HG03066 (cell line): ENCODE measurements at regions not wholly inside any gene's neighbourhood (a gene's known extent, or its start where the extent isn't known, plus 50 kb on each side); places are given as distances from the start of the nearest gene placed in this dataset.
"Not testable (repeated sequence)": the region's sequence is repeated elsewhere in the genome, so short reads cannot be mapped to it uniquely, and the experiment has no call there.

Experiments
- ATAC-seq: cut with Tn5 transposase; IDR thresholded peaks from one replicate; pipeline ENCODE4 v1.9.1; 2021; ENCODE audit warnings: low read depth; ENCODE audit not compliant: unreplicated experiment

GRCh38 chr21:27891495-27891894, 924.6 kb upstream of the ADAMTS5 start:
- not testable (repeated sequence) for ATAC-seq

- not testable (repeated sequence) for ATAC-seq
Observed at GRCh38 chr21:27887808-27888455, 921.0 kb upstream of the ADAMTS5 start.

GRCh38 chr21:27885296-27885711, 918.4 kb upstream of the ADAMTS5 start:
- ATAC-seq, result no peak

- not testable (repeated sequence) for ATAC-seq
Observed at GRCh38 chr21:27881331-27881730, 914.4 kb upstream of the ADAMTS5 start.

- not testable (repeated sequence) for ATAC-seq
Observed at GRCh38 chr21:27872411-27872810, 905.5 kb upstream of the ADAMTS5 start.

GRCh38 chr21:27870755-27871154, 903.9 kb upstream of the ADAMTS5 start:
- not testable (repeated sequence) for ATAC-seq

GRCh38 chr21:27860314-27860955, 893.5 kb upstream of the ADAMTS5 start:
- not testable (repeated sequence) for ATAC-seq

- not testable (repeated sequence) for ATAC-seq
Observed at GRCh38 chr21:27858053-27858825, 891.4 kb upstream of the ADAMTS5 start.

- ATAC-seq, result not testable (repeated sequence)
Observed at GRCh38 chr21:27856988-27857387, 890.1 kb upstream of the ADAMTS5 start.

GRCh38 chr21:27841084-27841672, 874.3 kb upstream of the ADAMTS5 start:
- no peak for ATAC-seq

GRCh38 chr21:27840262-27840661, 873.4 kb upstream of the ADAMTS5 start:
- ATAC-seq, result no peak

GRCh38 chr21:27839512-27840115, 872.7 kb upstream of the ADAMTS5 start:
- ATAC-seq, result no peak

GRCh38 chr21:27838573-27838972, 871.7 kb upstream of the ADAMTS5 start:
- ATAC-seq, result no peak

GRCh38 chr21:27837936-27838335, 871.0 kb upstream of the ADAMTS5 start:
- no peak for ATAC-seq

- ATAC-seq, result no peak
Observed at GRCh38 chr21:27833298-27833697, 866.4 kb upstream of the ADAMTS5 start.

GRCh38 chr21:27831816-27832569, 865.1 kb upstream of the ADAMTS5 start:
- no peak for ATAC-seq

GRCh38 chr21:27831177-27831576, 864.3 kb upstream of the ADAMTS5 start:
- ATAC-seq, result no peak

GRCh38 chr21:27827972-27828371, 861.1 kb upstream of the ADAMTS5 start:
- no peak for ATAC-seq

- no peak for ATAC-seq
Observed at GRCh38 chr21:27825035-27825434, 858.1 kb upstream of the ADAMTS5 start.

- no peak for ATAC-seq
Observed at GRCh38 chr21:27823652-27824201, 856.8 kb upstream of the ADAMTS5 start.
